Subcutaneous abdominal adipose tissue (tissue), 5 donors: ENCODE measurements at regions not wholly inside any gene's neighbourhood (a gene's known extent, or its start where the extent isn't known, plus 50 kb on each side); places are given as distances from the start of the nearest gene placed in this dataset.
"Not testable (repeated sequence)": the region's sequence is repeated elsewhere in the genome, so short reads cannot be mapped to it uniquely, and the experiment has no call there.

ENCODE experiments used
- H3K27ac ChIP-seq: one replicate; pipeline ENCODE4 v1.7.0; 2013; ENCODE audit warnings: low read depth, mild to moderate bottlenecking, inconsistent platforms, low read length, moderate library complexity
- H3K27me3 ChIP-seq, 5 donors: one replicate each; pipeline ENCODE4 v1.7.0; 2013; ENCODE audit warnings: low read length in 5 of 5, inconsistent platforms in 1 of 5; ENCODE audit not compliant: control insufficient read depth in 5 of 5, insufficient read depth in 4 of 5
- H3K36me3 ChIP-seq, 5 donors: one replicate each; pipeline ENCODE4 v1.7.0; 2013; ENCODE audit warnings: low read length in 5 of 5; ENCODE audit not compliant: control insufficient read depth in 5 of 5, insufficient read depth in 5 of 5
- H3K4me1 ChIP-seq, 5 donors: one replicate each; pipeline ENCODE4 v1.7.0; 2013; ENCODE audit warnings: low read length in 5 of 5, mild to moderate bottlenecking in 3 of 5, moderate library complexity in 1 of 5; ENCODE audit not compliant: control insufficient read depth in 5 of 5, insufficient read depth in 5 of 5
- H3K4me3 ChIP-seq, 5 donors: one replicate each; pipeline ENCODE4 v1.7.0; 2013; ENCODE audit warnings: low read length in 5 of 5, low read depth in 1 of 5
- H3K9ac ChIP-seq, 5 donors: one replicate each; pipeline ENCODE4 v1.7.0; 2013; ENCODE audit warnings: low read length in 5 of 5, mild to moderate bottlenecking in 4 of 5, moderate library complexity in 3 of 5
- H3K9me3 ChIP-seq, 5 donors: one replicate each; pipeline ENCODE4 v1.7.0; 2013; ENCODE audit warnings: low read length in 5 of 5; ENCODE audit not compliant: control insufficient read depth in 5 of 5
- donor health status: healthy.
- donor health status: healthy.
- donor health status: healthy.
- donor health status: healthy.
- donor health status: healthy.

DNA sequence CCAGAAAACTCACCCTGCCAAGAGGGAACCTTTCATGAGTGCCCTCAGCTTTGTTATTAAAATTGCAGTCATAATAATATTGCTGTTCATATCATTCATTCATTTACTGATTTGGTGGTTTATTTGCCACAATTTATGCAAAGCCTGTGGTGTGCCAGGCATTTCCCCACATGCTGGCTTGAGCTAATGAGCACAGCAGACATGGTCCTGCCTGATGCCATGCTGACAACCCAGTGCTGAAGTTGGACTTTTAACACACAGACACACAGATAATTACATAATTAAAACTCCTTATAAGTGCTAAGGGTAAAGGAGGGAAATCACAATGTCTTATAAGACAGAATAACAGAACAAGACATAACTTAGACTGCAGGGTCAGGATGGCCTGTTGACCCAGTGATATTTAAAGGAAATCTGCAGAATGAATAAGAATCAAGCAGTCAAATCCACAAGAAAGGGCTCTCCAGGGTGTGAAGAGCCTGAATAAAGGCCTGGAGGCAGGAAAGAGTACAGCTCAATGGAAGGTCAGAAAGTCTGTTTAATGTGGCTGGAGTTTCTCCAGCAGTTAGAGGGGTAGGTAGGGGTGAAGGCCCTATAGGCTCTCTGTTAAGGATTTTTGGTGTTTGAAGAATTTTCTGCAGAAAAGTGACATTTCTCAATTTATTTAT is 196.9 kb upstream of the CDH11 start:
- Histone ChIP-seq H3K9me3 (no peaks in the 10 kb centered on the region), H3K4me3 (no peak overlapping the region), H3K27ac (no peak overlapping the region), H3K4me1 (peaks cover 0 to 5% (median 2%) of the 10 kb centered on the region in 5 donors), H3K27me3 (no peaks in the 10 kb centered on the region), H3K9ac (no peak overlapping the region), H3K36me3 (no peaks in the 10 kb centered on the region)

DNA sequence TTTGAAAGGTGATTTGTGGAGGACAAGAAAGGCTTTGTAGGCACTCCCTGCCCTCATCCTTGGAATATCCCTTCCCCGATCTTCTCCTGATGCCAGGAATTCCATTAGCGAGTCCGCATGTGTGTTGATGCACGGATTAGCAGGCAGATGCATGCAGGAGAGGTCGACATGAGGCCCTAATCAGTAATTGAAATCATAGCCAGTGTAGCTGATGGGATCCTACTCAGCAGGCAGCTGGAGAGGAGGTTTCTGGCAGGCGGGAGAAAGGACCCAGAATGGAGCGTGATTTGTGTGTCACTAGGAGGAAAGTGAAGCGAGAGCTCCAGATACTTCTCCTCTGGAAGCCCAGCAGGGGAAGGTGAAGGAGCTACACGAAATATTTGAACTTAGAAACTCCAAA is 196.3 kb upstream of the CDH11 start:
- H3K27me3 ChIP-seq, result no peaks in the 10 kb centered on the region
- no peak overlapping the region for H3K27ac ChIP-seq
- H3K9me3 ChIP-seq, result no peaks in the 10 kb centered on the region
- H3K4me1 ChIP-seq, result peaks cover 0 to 5% (median 2%) of the 10 kb centered on the region in 5 donors
- H3K36me3 ChIP-seq, result no peaks in the 10 kb centered on the region
- no peak overlapping the region for H3K9ac ChIP-seq
- no peak overlapping the region for H3K4me3 ChIP-seq

DNA sequence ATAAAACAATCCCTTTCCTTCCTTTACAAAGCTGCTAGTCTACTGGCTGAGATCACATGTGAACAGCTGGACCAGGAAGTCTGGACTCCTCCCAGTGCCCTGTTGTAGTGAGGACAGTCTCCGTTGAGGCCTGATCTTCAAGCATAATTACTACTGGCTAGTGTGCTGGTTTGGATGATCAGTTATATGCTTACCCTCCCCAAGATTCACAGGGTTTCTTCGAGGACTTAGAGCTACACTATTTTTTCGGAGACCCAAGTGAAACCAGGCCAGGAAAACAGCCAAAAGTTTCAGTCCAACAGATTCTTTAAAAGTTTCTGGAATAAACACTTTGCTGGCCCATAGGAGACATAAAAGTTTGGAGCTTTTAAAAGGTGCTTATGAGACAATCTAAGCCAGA is 194.9 kb upstream of the CDH11 start:
- H3K27me3 ChIP-seq, result no peaks in the 10 kb centered on the region
- peaks cover 0 to 5% (median 2%) of the 10 kb centered on the region in 5 donors for H3K4me1 ChIP-seq
- no peak overlapping the region for H3K27ac ChIP-seq

DNA sequence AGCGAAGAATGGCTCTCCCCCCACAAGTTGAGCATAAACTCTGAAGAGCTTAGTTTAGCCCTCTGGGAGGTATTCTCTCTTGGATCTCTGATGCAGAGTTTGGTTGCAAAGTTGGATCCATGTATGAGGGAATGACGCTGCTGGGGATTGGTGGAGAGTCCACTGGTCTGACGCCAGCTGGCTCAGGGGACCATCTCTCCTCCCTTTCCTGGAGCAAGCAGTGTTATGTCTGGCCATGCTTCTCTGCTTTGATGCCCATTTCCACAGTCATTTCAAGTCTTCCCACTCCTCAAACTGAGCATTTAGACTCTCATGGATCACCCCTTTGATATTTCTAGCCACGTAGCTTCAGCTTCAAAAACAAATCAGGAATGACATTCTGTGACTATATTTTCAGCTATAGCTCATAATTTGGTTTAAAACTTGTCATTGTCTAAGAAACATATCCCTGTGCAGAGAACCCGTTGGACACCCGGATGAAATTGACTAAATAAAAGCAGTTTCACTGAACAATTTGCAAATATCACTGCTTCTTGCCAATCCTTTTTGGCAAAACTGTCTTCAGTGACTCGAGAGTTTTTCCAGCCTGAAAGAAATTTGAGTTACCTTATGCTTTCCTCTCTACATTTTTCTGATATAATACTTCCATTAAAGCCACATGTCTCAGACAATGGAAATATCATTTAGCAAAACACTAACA is 193.4 kb upstream of the CDH11 start:
- no peaks in the 10 kb centered on the region for H3K27me3 ChIP-seq
- no peaks in the 10 kb centered on the region for H3K9me3 ChIP-seq
- no peaks in the 10 kb centered on the region for H3K36me3 ChIP-seq
- H3K27ac ChIP-seq, result no peak overlapping the region
- H3K4me1 ChIP-seq, result peaks cover 0 to 5% (median 2%) of the 10 kb centered on the region in 5 donors
- no peak overlapping the region for H3K4me3 ChIP-seq
- H3K9ac ChIP-seq, result no peak overlapping the region

More for the DNA sequence above, 194.9 kb upstream of the CDH11 start:
- H3K36me3 ChIP-seq, result no peaks in the 10 kb centered on the region
- no peak overlapping the region for H3K9ac ChIP-seq
- no peaks in the 10 kb centered on the region for H3K9me3 ChIP-seq
- no peak overlapping the region for H3K4me3 ChIP-seq

GRCh38 chr16:65314627-65315008 is 192.8 kb upstream of the CDH11 start:
- H3K27me3 ChIP-seq, result no peaks in the 10 kb centered on the region
- no peaks in the 10 kb centered on the region for H3K36me3 ChIP-seq
- H3K27ac ChIP-seq, result no peak overlapping the region
- no peak overlapping the region for H3K4me3 ChIP-seq
- no peaks in the 10 kb centered on the region for H3K9me3 ChIP-seq
- peaks cover 0 to 5% (median 2%) of the 10 kb centered on the region in 5 donors for H3K4me1 ChIP-seq
- no peak overlapping the region for H3K9ac ChIP-seq

DNA sequence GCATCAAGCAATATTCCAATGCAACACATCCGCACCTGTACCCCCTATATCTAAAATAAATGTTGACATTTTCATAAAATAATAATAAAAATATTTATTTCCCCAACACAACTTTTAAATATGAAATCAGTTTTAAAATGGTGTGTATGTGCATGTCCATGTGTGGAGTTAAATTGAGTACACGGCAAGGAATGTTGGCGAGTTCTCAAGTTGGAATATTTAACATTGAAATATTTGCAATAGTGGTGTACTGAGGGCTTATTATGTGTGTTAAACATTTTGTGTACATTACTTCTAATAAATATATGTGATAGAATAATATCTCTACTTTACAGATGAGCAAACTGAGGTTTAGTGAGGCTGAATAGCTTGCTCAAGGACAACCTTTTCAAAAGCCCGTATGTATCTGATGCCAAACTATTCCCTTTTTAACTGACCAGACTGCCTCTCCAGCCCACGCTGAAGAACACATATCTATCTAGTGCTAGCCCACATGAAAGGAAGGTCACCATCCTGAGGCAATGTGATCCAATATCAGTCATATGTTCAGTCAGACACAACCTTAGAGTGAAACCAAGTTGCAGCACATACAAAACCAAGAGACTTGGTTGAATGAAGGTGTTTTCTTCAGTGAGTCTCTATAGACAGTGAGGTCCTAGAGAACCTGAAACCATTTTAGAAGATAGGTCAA is 192.2 kb upstream of the CDH11 start:
- H3K4me3 ChIP-seq, result no peak overlapping the region
- H3K36me3 ChIP-seq, result no peaks in the 10 kb centered on the region
- H3K9me3 ChIP-seq, result no peaks in the 10 kb centered on the region
- H3K9ac ChIP-seq, result no peak overlapping the region
- H3K27ac ChIP-seq, result no peak overlapping the region
- peaks cover 0 to 5% (median 2%) of the 10 kb centered on the region in 5 donors for H3K4me1 ChIP-seq
- no peaks in the 10 kb centered on the region for H3K27me3 ChIP-seq

GRCh38 chr16:65312795-65313194 is 190.9 kb upstream of the CDH11 start:
- Histone ChIP-seq H3K9ac (no peak overlapping the region), H3K36me3 (no peaks in the 10 kb centered on the region), H3K4me3 (no peak overlapping the region), H3K4me1 (peaks cover 0 to 5% (median 2%) of the 10 kb centered on the region in 5 donors), H3K9me3 (no peaks in the 10 kb centered on the region), H3K27me3 (no peaks in the 10 kb centered on the region), H3K27ac (no peak overlapping the region)

DNA sequence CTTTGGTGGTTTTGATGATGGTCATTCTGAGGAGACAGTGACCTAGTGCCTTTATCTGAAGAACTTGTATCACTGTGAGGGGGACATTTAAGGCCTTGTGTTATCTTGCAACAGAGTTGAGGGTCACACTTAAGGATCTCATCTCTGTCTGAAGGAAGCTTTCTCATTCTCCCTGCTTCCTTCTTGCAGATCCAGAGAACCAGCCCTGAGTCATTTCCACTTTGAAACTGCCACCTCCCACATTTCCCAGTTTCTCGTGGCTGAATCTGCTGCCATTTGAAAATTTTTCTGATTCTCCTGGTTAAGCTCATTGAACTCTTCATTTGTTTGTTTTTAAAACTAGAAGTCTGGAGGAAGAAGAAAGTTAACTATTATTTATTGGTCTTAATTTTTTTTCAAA is 190.2 kb upstream of the CDH11 start:
- no peak overlapping the region for H3K9ac ChIP-seq
- no peak overlapping the region for H3K27ac ChIP-seq

DNA sequence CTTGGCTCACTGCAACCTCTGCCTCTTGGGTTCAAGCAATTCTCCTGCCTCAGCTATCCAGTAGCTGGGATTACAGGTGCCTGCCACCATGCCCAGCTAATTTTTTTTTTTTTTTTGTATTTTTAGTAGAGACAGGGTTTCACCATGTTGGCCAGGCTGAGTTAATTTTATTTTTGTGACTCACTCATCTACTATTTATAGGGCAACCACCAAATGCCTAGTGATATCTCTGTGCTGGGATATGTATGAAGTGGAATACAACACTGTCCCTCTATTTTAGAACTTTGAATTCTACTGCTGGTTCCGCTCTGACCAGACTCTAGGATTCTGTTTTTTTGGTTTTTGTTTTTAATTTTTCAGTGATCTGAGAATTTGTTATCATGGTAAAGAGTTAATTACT is 188.6 kb upstream of the CDH11 start:
- not testable (repeated sequence) for H3K27ac ChIP-seq, H3K9me3 ChIP-seq, H3K4me3 ChIP-seq

More for the DNA sequence above, 190.2 kb upstream of the CDH11 start:
- Histone ChIP-seq H3K9me3 (no peaks in the 10 kb centered on the region), H3K4me1 (peaks cover 0 to 5% (median 2%) of the 10 kb centered on the region in 5 donors), H3K4me3 (no peak overlapping the region), H3K27me3 (no peaks in the 10 kb centered on the region), H3K36me3 (no peaks in the 10 kb centered on the region)

GRCh38 chr16:65309354-65309753 is 187.5 kb upstream of the CDH11 start:
- H3K4me3 ChIP-seq, result no peak overlapping the region
- no peaks in the 10 kb centered on the region for H3K27me3 ChIP-seq
- H3K4me1 ChIP-seq, result no peaks in the 10 kb centered on the region
- H3K9ac ChIP-seq, result no peak overlapping the region
- H3K36me3 ChIP-seq, result no peaks in the 10 kb centered on the region
- H3K27ac ChIP-seq, result no peak overlapping the region
- H3K9me3 ChIP-seq, result no peaks in the 10 kb centered on the region

More for the DNA sequence above, 188.6 kb upstream of the CDH11 start:
- H3K9ac ChIP-seq, H3K27me3 ChIP-seq, H3K36me3 ChIP-seq, H3K4me1 ChIP-seq: not testable (repeated sequence)
